Skeletal muscle satellite cell (primary cell): ENCODE measurements at regions not wholly inside any gene's neighbourhood (a gene's known extent, or its start where the extent isn't known, plus 50 kb on each side); places are given as distances from the start of the nearest gene placed in this dataset.

ENCODE experiments used
- H3K27me3 ChIP-seq: 2 replicates; pipeline ENCODE4 v1.7.0; 2013; ENCODE audit warnings: low read length; ENCODE audit not compliant: control insufficient read depth, insufficient read depth
- H3K36me3 ChIP-seq: 2 replicates; pipeline ENCODE4 v1.7.0; 2013; ENCODE audit warnings: mild to moderate bottlenecking, control low read depth, low read length; ENCODE audit not compliant: insufficient read depth
- H3K4me1 ChIP-seq: 2 replicates; pipeline ENCODE4 v1.7.0; 2013; ENCODE audit warnings: low read length; ENCODE audit not compliant: control insufficient read depth, insufficient read depth
- H3K4me2 ChIP-seq: 2 replicates; pipeline ENCODE4 v1.7.0; 2013; ENCODE audit warnings: mild to moderate bottlenecking, low read length
- H3K4me3 ChIP-seq: 2 replicates; pipeline ENCODE4 v1.7.0; 2013; ENCODE audit warnings: low read length
- H3K9ac ChIP-seq: 2 replicates; pipeline ENCODE4 v1.7.0; 2013; ENCODE audit warnings: mild to moderate bottlenecking, low read depth, low read length, moderate library complexity
- H3K9me3 ChIP-seq: replicated peaks from 2 replicates; pipeline ENCODE4 v1.7.0; 2013; ENCODE audit warnings: mild to moderate bottlenecking, control low read depth, low read length

DNA sequence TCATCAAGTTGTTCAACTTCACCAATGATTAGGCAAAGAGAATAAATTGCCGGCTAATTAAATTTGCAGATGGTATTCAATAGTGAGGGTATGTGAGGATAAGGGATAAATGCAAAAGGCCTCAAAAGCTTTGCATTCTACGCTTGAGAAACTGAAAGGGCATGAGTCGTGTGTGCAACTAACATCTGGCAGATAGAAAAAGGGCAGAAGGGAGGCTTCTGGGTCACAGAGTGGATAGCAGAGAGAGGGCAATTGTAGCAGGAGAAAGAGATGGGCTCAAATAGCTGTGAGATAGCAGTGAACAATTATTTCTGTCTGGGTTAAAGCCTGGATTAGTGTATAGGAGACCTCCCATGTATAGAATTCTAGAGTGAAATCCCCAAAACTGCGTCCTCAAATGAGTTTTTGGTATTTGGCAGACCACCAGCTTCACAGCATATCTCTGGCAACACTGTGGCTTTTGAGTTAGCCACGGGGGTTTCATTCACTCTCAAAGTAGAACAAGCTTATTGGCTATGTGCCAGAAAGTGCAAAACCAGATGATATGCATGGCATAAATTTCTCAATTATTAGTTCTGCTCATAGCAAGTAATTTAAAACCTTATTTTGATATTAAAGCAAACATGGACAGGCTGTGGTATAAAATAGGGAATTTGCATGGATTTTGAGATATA, 586.3 kb downstream of the BRINP1 start:
- no peaks in the 10 kb centered on the region for H3K4me1 ChIP-seq
- no peak overlapping the region for H3K9ac ChIP-seq
- H3K9me3 ChIP-seq = no peaks in the 10 kb centered on the region
- H3K36me3 ChIP-seq = no peaks in the 10 kb centered on the region
- H3K4me2 ChIP-seq = no peak overlapping the region
- H3K4me3 ChIP-seq = no peak overlapping the region
- no peaks in the 10 kb centered on the region for H3K27me3 ChIP-seq

DNA sequence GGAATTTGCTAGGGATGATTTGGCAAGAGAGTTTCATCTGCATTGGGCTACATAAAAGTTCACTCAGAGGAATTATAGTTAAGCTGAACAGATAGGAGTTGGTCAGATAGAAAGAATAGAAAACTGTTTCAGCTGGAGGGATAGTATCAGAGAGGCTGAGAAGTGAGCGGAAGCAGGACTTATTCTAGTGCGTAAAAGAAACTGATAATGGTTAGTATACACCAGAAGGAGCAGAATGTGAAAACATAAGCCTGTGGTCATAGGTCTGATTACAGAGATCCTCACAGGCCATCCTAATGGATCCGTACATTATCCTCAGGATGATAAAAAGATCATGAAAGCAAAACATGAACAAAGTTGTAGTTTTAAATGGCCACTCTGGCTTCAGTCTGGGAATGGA, 585.2 kb downstream of the BRINP1 start:
- Histone ChIP-seq H3K27me3 (no peaks in the 10 kb centered on the region), H3K4me1 (no peaks in the 10 kb centered on the region), H3K36me3 (no peaks in the 10 kb centered on the region)

DNA sequence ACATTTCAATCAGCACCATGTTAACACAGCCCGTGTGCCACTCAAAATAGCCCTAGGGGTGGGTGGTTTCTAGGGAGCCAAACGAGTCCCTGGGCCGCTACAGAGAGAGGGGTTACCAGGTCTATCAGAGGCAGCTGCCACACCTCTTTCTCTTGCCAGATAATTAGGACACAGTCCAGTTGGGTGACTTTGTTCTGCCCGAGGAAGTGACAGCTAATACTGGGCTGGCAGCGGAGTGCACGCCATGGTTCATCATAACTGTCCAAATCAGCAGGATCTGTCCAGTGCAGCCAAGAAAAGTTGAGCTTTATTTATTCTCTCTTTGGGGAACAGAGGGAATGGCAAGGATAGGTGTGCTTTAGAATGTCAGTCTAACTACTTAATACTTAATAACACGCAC, 583.8 kb downstream of the BRINP1 start:
- H3K27me3 ChIP-seq = no peaks in the 10 kb centered on the region
- H3K9me3 ChIP-seq = no peaks in the 10 kb centered on the region
- H3K36me3 ChIP-seq = no peaks in the 10 kb centered on the region
- no peaks in the 10 kb centered on the region for H3K4me1 ChIP-seq
- no peak overlapping the region for H3K4me3 ChIP-seq
- H3K9ac ChIP-seq = no peak overlapping the region
- no peak overlapping the region for H3K4me2 ChIP-seq

More for the DNA sequence above, 585.2 kb downstream of the BRINP1 start:
- no peak overlapping the region for H3K4me2 ChIP-seq
- H3K4me3 ChIP-seq = no peak overlapping the region
- H3K9ac ChIP-seq = no peak overlapping the region
- no peaks in the 10 kb centered on the region for H3K9me3 ChIP-seq

- Histone ChIP-seq H3K36me3 (no peaks in the 10 kb centered on the region), H3K4me2 (no peak overlapping the region), H3K27me3 (no peaks in the 10 kb centered on the region), H3K9me3 (no peaks in the 10 kb centered on the region), H3K4me1 (no peaks in the 10 kb centered on the region), H3K9ac (no peak overlapping the region), H3K4me3 (no peak overlapping the region)
Observed at GRCh38 chr9:118786877-118787276, 582.4 kb downstream of the BRINP1 start.

- Histone ChIP-seq H3K27me3 (no peaks in the 10 kb centered on the region), H3K9me3 (no peaks in the 10 kb centered on the region), H3K36me3 (no peaks in the 10 kb centered on the region), H3K4me2 (no peak overlapping the region), H3K9ac (no peak overlapping the region), H3K4me3 (no peak overlapping the region), H3K4me1 (no peaks in the 10 kb centered on the region)
Observed at GRCh38 chr9:118809160-118809625, 560.0 kb downstream of the BRINP1 start.

DNA sequence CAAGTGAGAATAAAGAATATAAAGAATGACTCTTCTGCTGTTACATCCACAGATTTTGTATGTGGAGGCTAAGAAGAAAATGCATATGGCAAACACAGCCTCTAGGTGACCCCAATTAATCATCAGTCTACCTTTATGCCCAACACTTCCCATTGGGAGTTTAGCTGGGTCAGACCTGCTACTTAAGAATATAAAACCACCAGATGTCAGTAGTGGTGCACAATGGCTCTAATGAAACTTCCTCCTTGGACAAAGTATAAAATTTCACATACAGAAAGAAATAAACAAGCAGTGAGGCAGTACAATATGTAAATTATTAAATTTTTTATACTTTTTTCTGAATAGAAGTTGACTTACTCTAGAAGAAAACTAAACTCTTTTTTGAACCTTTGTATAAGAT, 539.9 kb downstream of the BRINP1 start:
- no peaks in the 10 kb centered on the region for H3K4me1 ChIP-seq
- no peaks in the 10 kb centered on the region for H3K27me3 ChIP-seq
- H3K9me3 ChIP-seq = no peaks in the 10 kb centered on the region
- H3K4me2 ChIP-seq = no peak overlapping the region
- H3K36me3 ChIP-seq = no peaks in the 10 kb centered on the region
- no peak overlapping the region for H3K9ac ChIP-seq
- no peak overlapping the region for H3K4me3 ChIP-seq

GRCh38 chr9:118832371-118832770, 536.9 kb downstream of the BRINP1 start:
- H3K4me3 ChIP-seq = no peak overlapping the region
- no peaks in the 10 kb centered on the region for H3K27me3 ChIP-seq
- no peak overlapping the region for H3K9ac ChIP-seq
- no peak overlapping the region for H3K4me2 ChIP-seq
- H3K9me3 ChIP-seq = no peaks in the 10 kb centered on the region
- no peaks in the 10 kb centered on the region for H3K4me1 ChIP-seq
- H3K36me3 ChIP-seq = no peaks in the 10 kb centered on the region

DNA sequence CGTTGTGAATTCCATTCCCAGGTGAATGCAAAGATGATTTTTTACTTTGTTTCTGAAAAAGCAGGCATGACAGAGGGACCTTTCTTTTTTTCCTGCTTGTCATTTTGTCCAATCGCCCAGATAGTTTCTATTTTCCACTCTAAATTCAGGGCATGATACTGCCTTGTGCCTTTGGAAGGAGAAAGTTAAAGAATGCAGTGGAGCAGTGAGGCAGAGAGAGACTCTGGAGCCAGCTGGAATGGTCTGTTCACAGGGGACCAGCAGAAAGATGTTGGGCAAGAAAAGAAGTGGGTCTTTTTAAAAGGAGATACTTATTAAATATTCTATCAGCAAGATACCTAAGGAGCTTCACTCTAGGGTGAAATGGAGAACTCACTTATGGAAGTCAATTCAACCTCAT, 532.3 kb downstream of the BRINP1 start:
- no peaks in the 10 kb centered on the region for H3K27me3 ChIP-seq
- no peak overlapping the region for H3K9ac ChIP-seq
- H3K4me2 ChIP-seq = no peak overlapping the region
- no peaks in the 10 kb centered on the region for H3K9me3 ChIP-seq
- H3K4me1 ChIP-seq = no peaks in the 10 kb centered on the region
- no peak overlapping the region for H3K4me3 ChIP-seq
- no peaks in the 10 kb centered on the region for H3K36me3 ChIP-seq

DNA sequence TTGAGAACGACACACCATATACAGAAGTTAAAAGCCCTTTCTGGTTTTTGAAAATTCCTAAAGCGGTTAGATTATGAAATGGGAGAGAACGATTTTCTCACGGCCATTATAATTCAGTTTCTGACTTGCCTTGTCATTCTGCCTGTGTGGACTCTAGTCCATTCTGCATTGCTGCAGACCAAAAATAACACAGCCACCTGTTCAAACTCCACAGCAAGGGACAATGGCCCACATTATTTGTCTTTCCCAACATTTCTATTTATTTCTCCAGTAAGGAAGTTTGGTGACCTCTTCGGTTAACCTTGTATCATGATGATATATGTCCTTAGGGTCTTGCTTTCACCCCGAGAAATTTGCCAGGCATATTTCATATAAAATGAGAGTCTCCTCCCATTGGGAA, 497.7 kb downstream of the BRINP1 start:
- no peaks in the 10 kb centered on the region for H3K36me3 ChIP-seq
- no peaks in the 10 kb centered on the region for H3K4me1 ChIP-seq
- no peaks in the 10 kb centered on the region for H3K27me3 ChIP-seq
- no peak overlapping the region for H3K4me3 ChIP-seq
- no peak overlapping the region for H3K9ac ChIP-seq
- H3K4me2 ChIP-seq = no peak overlapping the region
- no peaks in the 10 kb centered on the region for H3K9me3 ChIP-seq

- Histone ChIP-seq H3K4me2 (no peak overlapping the region), H3K4me1 (peaks cover 8% of the 10 kb centered on the region), H3K9ac (no peak overlapping the region), H3K27me3 (no peaks in the 10 kb centered on the region), H3K36me3 (no peaks in the 10 kb centered on the region), H3K9me3 (no peaks in the 10 kb centered on the region), H3K4me3 (no peak overlapping the region)
Observed at GRCh38 chr9:118882684-118883083, 486.6 kb downstream of the BRINP1 start.

GRCh38 chr9:118883411-118883810, 485.8 kb downstream of the BRINP1 start:
- H3K9me3 ChIP-seq = no peaks in the 10 kb centered on the region
- no peaks in the 10 kb centered on the region for H3K36me3 ChIP-seq
- H3K4me1 ChIP-seq = peaks cover 8% of the 10 kb centered on the region
- H3K9ac ChIP-seq = no peak overlapping the region
- no peak overlapping the region for H3K4me3 ChIP-seq
- H3K27me3 ChIP-seq = no peaks in the 10 kb centered on the region
- no peak overlapping the region for H3K4me2 ChIP-seq

DNA sequence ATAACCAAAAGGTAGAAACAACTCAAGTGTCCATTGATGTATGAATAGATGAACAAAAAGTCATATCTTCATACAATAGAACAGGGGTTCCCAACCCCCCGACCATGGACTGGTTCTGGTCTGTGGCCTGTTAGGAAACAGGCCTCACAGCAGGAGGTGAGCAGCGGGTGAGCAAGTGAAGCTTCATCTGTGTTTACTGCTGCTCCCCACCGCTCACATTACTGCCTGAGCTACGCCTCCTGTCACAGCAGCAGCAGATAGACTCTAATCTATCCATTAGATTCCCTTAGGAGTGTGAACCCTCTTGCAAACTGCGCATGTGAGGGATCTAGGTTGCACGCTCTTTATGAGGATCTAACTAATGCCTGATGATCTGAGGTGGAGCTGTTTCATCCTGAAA, 478.0 kb downstream of the BRINP1 start:
- Histone ChIP-seq H3K9me3 (no peaks in the 10 kb centered on the region), H3K9ac (no peak overlapping the region), H3K4me1 (no peaks in the 10 kb centered on the region), H3K36me3 (no peaks in the 10 kb centered on the region), H3K4me2 (no peak overlapping the region), H3K27me3 (no peaks in the 10 kb centered on the region), H3K4me3 (no peak overlapping the region)
